Endodermal cell (in vitro differentiated cells): ENCODE measurements at regions not wholly inside any gene's neighbourhood (a gene's known extent, or its start where the extent isn't known, plus 50 kb on each side); places are given as distances from the start of the nearest gene placed in this dataset.

ENCODE experiments used
- DNase-seq: peaks from one replicate; pipeline ENCODE4 v3.0.0-alpha.2; 2017
- H3K27ac ChIP-seq: 2 replicates; pipeline ENCODE4 v1.5.1; 2013; ENCODE audit warnings: mild to moderate bottlenecking, low read depth, low read length, moderate library complexity
- H3K27me3 ChIP-seq: 2 replicates; pipeline ENCODE4 v1.6.1; 2013; ENCODE audit warnings: mild to moderate bottlenecking, low read length, moderate library complexity; ENCODE audit not compliant: insufficient read depth, control insufficient read depth, poor library complexity, severe bottlenecking
- H3K36me3 ChIP-seq: 2 replicates; pipeline ENCODE4 v1.7.0; 2013; ENCODE audit warnings: mild to moderate bottlenecking, low read length, moderate library complexity; ENCODE audit not compliant: control insufficient read depth, insufficient read depth
- H3K4me1 ChIP-seq: one replicate; pipeline ENCODE4 v1.7.0; 2013; ENCODE audit warnings: low read length; ENCODE audit not compliant: control insufficient read depth, insufficient read depth
- H3K4me3 ChIP-seq: 2 replicates; pipeline ENCODE4 v1.5.1; 2013; ENCODE audit warnings: mild to moderate bottlenecking, low read length, moderate library complexity
- H3K9ac ChIP-seq: 2 replicates; pipeline ENCODE4 v1.6.1; 2013; ENCODE audit warnings: mild to moderate bottlenecking, low read length, moderate library complexity; ENCODE audit not compliant: poor library complexity, severe bottlenecking; ENCODE audit errors: extremely low read depth
- H3K9me3 ChIP-seq: 2 replicates; pipeline ENCODE4 v1.6.1; 2013; ENCODE audit warnings: mild to moderate bottlenecking, low read length, moderate library complexity; ENCODE audit not compliant: control insufficient read depth
- H3K27ac Mint-ChIP-seq: 2 replicates; pipeline ENCODE4 v1.8.0; 2020; ENCODE audit warnings: mixed read lengths
- H3K27me3 Mint-ChIP-seq: 2 replicates; pipeline ENCODE4 v1.8.0; 2021; ENCODE audit warnings: mild to moderate bottlenecking, mixed read lengths; ENCODE audit not compliant: insufficient read depth
- H3K36me3 Mint-ChIP-seq: 2 replicates; pipeline ENCODE4 v1.8.0; 2020; ENCODE audit warnings: low read depth, mixed read lengths
- H3K4me1 Mint-ChIP-seq: 2 replicates; pipeline ENCODE4 v1.8.0; 2020; ENCODE audit warnings: mixed read lengths
- H3K4me3 Mint-ChIP-seq: 2 replicates; pipeline ENCODE4 v1.8.0; 2020; ENCODE audit warnings: mild to moderate bottlenecking, moderate library complexity, mixed read lengths
- H3K9me3 Mint-ChIP-seq: 2 replicates; pipeline ENCODE4 v1.8.0; 2020; ENCODE audit warnings: mild to moderate bottlenecking, mixed read lengths
- CTCF ChIP-seq: fragments of 200-600 bp; sonication (generic); conservative IDR thresholded peaks from 2 replicates; pipeline ENCODE4 v1.5.0; 2021; ENCODE audit warnings: antibody characterized with exemption, mild to moderate bottlenecking
- WGBS, 2 experiments: methylation state at CpG; one replicate each; pipeline versions ENCODE4 v1.1.5 to v1.1.7; 2013; ENCODE audit warnings: missing lambda C conversion rate in 2 of 2, mixed read lengths in 1 of 2; ENCODE audit not compliant: insufficient coverage in 1 of 2, insufficient read length in 1 of 2; 5-methylcytosine and 5-hydroxymethylcytosine counted together

- H3K4me3 Mint-ChIP-seq = no peak overlapping the region
- H3K9me3 Mint-ChIP-seq = no peaks in the 10 kb centered on the region
- no peak overlapping the region for H3K9ac ChIP-seq
- no peak overlapping the region for H3K4me3 ChIP-seq
- no peak for TF ChIP-seq CTCF
- no peak overlapping the region for H3K27ac ChIP-seq
- H3K27me3 ChIP-seq = peaks cover 13% of the 10 kb centered on the region
- no peaks in the 10 kb centered on the region for H3K36me3 ChIP-seq
- H3K27me3 Mint-ChIP-seq = peaks cover 3% of the 10 kb centered on the region
- 89 to 94% methylated on average over 3 to 5 of the region's 5 CpGs for WGBS, 2 experiments
- DNase-seq = no peak
- no peaks in the 10 kb centered on the region for H3K9me3 ChIP-seq
- no peak overlapping the region for H3K27ac Mint-ChIP-seq
- H3K36me3 Mint-ChIP-seq = no peaks in the 10 kb centered on the region
- no peaks in the 10 kb centered on the region for H3K4me1 Mint-ChIP-seq
- no peaks in the 10 kb centered on the region for H3K4me1 ChIP-seq
These were observed 171.8 kb upstream of the MTPN start for GRCh38 chr7:136148920-136149319.

- Mint-ChIP-seq H3K27me3 (no peaks in the 10 kb centered on the region), H3K27ac (no peak overlapping the region), H3K4me3 (no peak overlapping the region), H3K9me3 (no peaks in the 10 kb centered on the region), H3K36me3 (no peaks in the 10 kb centered on the region), H3K4me1 (no peaks in the 10 kb centered on the region)
- Histone ChIP-seq H3K9me3 (no peaks in the 10 kb centered on the region), H3K4me3 (no peak overlapping the region), H3K27me3 (peaks cover 17% of the 10 kb centered on the region), H3K4me1 (no peaks in the 10 kb centered on the region), H3K27ac (no peak overlapping the region), H3K36me3 (no peaks in the 10 kb centered on the region), H3K9ac (no peak overlapping the region)
- no peak for DNase-seq
- TF ChIP-seq CTCF = no peak
- 100% methylated on average over 1 of the region's 1 CpG; no CpG with 5 or more reads in 1 of the 2 experiments for WGBS, 2 experiments
These were observed 169.8 kb upstream of the MTPN start for GRCh38 chr7:136146925-136147324.

- H3K4me3 Mint-ChIP-seq = no peak overlapping the region
- H3K27me3 Mint-ChIP-seq = no peaks in the 10 kb centered on the region
- no peak for DNase-seq
- no peak overlapping the region for H3K27ac Mint-ChIP-seq
- no peaks in the 10 kb centered on the region for H3K36me3 ChIP-seq
- no peak overlapping the region for H3K9ac ChIP-seq
- no peaks in the 10 kb centered on the region for H3K36me3 Mint-ChIP-seq
- no peaks in the 10 kb centered on the region for H3K4me1 Mint-ChIP-seq
- no peak for TF ChIP-seq CTCF
- no peaks in the 10 kb centered on the region for H3K9me3 ChIP-seq
- H3K4me1 ChIP-seq = no peaks in the 10 kb centered on the region
- no peak overlapping the region for H3K27ac ChIP-seq
- 60 to 97% methylated on average over 1 to 2 of the region's 2 CpGs for WGBS, 2 experiments
- no peak overlapping the region for H3K4me3 ChIP-seq
- H3K27me3 ChIP-seq = peaks cover 30% of the 10 kb centered on the region
- H3K9me3 Mint-ChIP-seq = no peaks in the 10 kb centered on the region
These were observed 167.0 kb upstream of the MTPN start for GRCh38 chr7:136144182-136144581.
